AG09309 (cell line): ENCODE measurements at regions not wholly inside any gene's neighbourhood (a gene's known extent, or its start where the extent isn't known, plus 50 kb on each side); places are given as distances from the start of the nearest gene placed in this dataset.

Experiments used
- DNase-seq: peaks from one replicate; pipeline ENCODE4 v3.0.0-alpha.2; 2010; ENCODE audit warnings: low read depth
- H3K4me3 ChIP-seq: 2 replicates; pipeline ENCODE4 v1.5.1; 2011; ENCODE audit warnings: mild to moderate bottlenecking, low read depth, low read length, moderate library complexity; ENCODE audit not compliant: control insufficient read depth
- TF ChIP-seq, protein P1 (sequence below): IDR thresholded peaks from 2 replicates; pipeline ENCODE4 v1.5.1; 2011; ENCODE audit warnings: mild to moderate bottlenecking, low read depth, low read length, inconsistent platforms; ENCODE audit not compliant: insufficient read depth, control insufficient read depth; ENCODE audit errors: missing control alignments

DNA sequence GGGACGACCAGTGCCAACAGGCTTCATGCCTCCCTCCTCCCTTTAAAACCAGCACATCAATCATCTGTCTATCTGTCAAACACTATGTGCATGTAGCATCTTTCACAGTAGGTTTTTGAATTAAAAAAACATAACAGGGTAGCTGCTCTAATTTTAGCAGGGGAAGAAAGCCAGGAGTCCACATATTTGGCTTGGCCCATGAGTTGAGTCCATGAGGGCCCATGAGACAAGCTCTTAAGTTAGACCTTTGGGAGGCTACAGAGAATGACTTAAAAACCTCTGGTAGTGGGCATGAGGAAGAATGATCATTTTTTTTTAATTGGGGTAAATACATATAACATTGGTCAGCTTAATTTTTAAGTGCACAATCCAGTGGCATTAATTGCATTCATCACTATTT lies 194.9 kb downstream of the UTRN start:
- DNase-seq: no peak
- H3K4me3 ChIP-seq: no peak overlapping the region
- TF ChIP-seq, protein P1, sequence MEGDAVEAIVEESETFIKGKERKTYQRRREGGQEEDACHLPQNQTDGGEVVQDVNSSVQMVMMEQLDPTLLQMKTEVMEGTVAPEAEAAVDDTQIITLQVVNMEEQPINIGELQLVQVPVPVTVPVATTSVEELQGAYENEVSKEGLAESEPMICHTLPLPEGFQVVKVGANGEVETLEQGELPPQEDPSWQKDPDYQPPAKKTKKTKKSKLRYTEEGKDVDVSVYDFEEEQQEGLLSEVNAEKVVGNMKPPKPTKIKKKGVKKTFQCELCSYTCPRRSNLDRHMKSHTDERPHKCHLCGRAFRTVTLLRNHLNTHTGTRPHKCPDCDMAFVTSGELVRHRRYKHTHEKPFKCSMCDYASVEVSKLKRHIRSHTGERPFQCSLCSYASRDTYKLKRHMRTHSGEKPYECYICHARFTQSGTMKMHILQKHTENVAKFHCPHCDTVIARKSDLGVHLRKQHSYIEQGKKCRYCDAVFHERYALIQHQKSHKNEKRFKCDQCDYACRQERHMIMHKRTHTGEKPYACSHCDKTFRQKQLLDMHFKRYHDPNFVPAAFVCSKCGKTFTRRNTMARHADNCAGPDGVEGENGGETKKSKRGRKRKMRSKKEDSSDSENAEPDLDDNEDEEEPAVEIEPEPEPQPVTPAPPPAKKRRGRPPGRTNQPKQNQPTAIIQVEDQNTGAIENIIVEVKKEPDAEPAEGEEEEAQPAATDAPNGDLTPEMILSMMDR: no peak

DNA sequence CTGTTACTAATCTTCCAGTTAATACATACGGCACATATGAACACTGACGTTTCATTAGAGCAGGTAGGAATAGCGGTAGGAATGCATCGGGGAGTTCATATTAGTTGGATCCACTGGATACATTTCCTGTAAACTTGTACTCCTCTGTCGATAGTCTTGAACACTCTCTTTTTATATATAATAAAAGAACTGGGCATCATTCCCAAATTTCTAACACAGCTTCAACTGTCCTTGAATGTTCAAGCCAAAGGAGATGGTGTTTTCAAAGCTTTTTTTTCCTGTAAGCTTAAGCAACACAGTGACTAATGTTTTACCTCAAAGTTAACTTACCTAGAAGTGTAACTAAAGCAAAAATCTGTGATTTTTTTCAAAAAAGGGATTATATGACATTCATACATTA lies 195.3 kb downstream of the UTRN start:
- H3K4me3 ChIP-seq: no peak overlapping the region
- DNase-seq: no peak
- TF ChIP-seq, protein P1: no peak

DNA sequence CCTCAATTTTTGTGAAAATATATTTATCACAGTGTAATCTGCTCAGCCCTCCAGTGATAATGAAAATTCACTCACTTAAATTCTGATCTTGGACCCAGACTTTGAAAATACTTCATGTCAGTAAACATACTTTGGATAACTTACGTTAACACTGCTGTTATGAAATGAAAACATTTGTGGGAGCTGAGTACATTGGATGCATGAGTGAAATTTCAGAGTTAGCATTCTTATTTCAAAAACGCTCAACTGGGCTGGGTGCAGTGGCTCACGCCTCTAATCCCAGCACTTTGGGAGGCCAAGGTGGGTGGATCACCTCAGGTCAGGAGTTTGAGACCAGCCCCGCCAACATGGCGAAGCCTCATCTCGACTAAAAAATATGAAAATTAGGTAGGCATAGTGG lies 196.4 kb downstream of the UTRN start:
- DNase-seq: no peak
- TF ChIP-seq, protein P1: no peak
- H3K4me3 ChIP-seq: no peak overlapping the region

DNA sequence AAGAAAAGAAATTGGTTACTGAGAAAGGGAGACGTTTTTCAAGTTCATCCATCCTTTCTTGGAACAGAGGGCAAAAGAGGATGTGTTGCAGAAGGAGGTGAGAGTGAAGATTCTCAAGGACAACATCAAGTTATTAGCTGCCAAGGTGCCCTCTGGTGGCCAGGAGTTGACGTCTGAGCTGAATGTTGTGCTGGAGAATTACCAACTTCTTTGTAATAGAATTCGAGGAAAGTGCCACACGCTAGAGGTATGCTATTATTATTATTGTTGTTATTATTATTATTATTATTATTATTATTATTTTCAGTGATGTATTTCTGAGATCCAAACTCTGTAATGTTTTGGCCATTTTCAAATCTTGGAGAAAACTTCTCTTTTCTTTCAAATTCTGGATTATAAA lies 197.0 kb downstream of the UTRN start:
- no peak overlapping the region for H3K4me3 ChIP-seq
- TF ChIP-seq, protein P1: peak; percentile 67
- peak; percentile 45 for DNase-seq

DNA sequence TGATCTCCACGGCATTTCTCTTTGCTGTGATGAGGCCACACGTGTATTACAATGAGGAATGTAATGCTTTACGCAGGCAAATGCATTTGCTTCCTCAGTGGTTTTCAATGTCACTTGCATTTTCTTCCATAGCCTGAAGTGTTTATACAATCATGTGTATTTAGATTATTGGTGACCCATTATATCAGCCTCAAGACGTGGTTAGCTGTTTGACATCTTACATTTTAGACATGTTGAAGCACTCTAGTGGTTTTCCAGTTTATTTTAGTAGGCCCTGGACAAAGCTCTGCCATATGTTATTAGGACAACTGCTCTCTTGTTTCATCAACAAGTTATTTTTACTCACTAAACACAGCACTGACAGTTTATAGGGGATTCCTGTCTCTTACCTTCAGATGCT lies 200.4 kb downstream of the UTRN start:
- H3K4me3 ChIP-seq: no peak overlapping the region
- TF ChIP-seq, protein P1: no peak
- DNase-seq: no peak

DNA sequence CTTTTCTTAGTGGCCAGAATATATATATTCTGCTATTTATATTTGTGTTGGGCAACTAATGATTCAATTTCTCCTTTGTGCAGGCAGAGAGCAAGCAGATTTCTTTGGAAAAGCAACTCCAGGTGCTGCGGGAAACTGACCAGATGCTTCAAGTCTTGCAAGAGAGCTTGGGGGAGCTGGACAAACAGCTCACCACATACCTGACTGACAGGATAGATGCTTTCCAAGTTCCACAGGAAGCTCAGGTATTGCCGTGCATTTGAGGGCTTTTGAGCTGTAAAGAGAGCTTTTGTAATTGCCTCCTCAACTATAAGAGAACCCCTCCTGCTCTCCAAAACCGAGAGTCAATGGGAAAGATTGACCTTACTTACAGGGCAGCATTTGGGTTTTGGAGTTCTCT lies 203.5 kb downstream of the UTRN start:
- TF ChIP-seq, protein P1: no peak
- H3K4me3 ChIP-seq: no peak overlapping the region
- DNase-seq: no peak
